NB4 (cell line): ENCODE measurements at regions not wholly inside any gene's neighbourhood (a gene's known extent, or its start where the extent isn't known, plus 50 kb on each side); places are given as distances from the start of the nearest gene placed in this dataset.

Source experiments
- MAX ChIP-seq: IDR thresholded peaks from 2 replicates; pipeline ENCODE4 v1.6.1; 2011; ENCODE audit warnings: low read depth, low read length
- POLR2A ChIP-seq: IDR thresholded peaks from 2 replicates; pipeline ENCODE4 v1.6.1; 2011; ENCODE audit warnings: mild to moderate bottlenecking; ENCODE audit not compliant: insufficient read length; ENCODE audit errors: extremely low read depth
- TF ChIP-seq, protein P1 (sequence below): IDR thresholded peaks from one replicate; pipeline ENCODE4 v1.5.1; 2012; ENCODE audit warnings: low read depth, low read length

- TF ChIP-seq POLR2A (no peak), MAX (no peak)
- TF ChIP-seq, protein P1, sequence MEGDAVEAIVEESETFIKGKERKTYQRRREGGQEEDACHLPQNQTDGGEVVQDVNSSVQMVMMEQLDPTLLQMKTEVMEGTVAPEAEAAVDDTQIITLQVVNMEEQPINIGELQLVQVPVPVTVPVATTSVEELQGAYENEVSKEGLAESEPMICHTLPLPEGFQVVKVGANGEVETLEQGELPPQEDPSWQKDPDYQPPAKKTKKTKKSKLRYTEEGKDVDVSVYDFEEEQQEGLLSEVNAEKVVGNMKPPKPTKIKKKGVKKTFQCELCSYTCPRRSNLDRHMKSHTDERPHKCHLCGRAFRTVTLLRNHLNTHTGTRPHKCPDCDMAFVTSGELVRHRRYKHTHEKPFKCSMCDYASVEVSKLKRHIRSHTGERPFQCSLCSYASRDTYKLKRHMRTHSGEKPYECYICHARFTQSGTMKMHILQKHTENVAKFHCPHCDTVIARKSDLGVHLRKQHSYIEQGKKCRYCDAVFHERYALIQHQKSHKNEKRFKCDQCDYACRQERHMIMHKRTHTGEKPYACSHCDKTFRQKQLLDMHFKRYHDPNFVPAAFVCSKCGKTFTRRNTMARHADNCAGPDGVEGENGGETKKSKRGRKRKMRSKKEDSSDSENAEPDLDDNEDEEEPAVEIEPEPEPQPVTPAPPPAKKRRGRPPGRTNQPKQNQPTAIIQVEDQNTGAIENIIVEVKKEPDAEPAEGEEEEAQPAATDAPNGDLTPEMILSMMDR = no peak
Observed at GRCh38 chr7:42614636-42615035, 297.2 kb downstream of the C7orf25 start.
